IMR-90 (cell line): ENCODE measurements at regions not wholly inside any gene's neighbourhood (a gene's known extent, or its start where the extent isn't known, plus 50 kb on each side); places are given as distances from the start of the nearest gene placed in this dataset.

Experiments used
- ATAC-seq: fragments of 200-7000 bp; cut with Tn5 transposase; 2 replicates; pipeline ENCODE4 v1.9.1; 2020; ENCODE audit warnings: low read depth, mild to moderate bottlenecking, moderate library complexity
- BruUV-seq: library from RNA; stranded (reverse); fragments of 400-500 nt; replicated peaks from 2 replicates; lab custom pipeline; 2021; lab: Mats Ljungman, UMichigan
- CTCF ChIA-PET: fragments of 300-600 bp; formaldehyde crosslinking; extraction: SDS; loops from one replicate; lab custom pipeline; 2021; ENCODE audit warnings: antibody characterized with exemption; lab: Yijun Ruan, JAX
- POLR2A ChIA-PET: fragments of 300-600 bp; sonication (Branson Sonifier 250); formaldehyde crosslinking; loops from one replicate; lab custom pipeline; 2022; ENCODE audit warnings: antibody characterized with exemption; ENCODE audit not compliant: unreplicated experiment; lab: Charles Lee
- DNase-seq: peaks from one replicate; pipeline ENCODE4 v3.0.0; 2013
- H2AFZ ChIP-seq: replicated peaks from 2 replicates; pipeline ENCODE3; 2013; ENCODE audit warnings: low read length, mild to moderate bottlenecking; ENCODE audit not compliant: poor library complexity
- H2AK5ac ChIP-seq: 2 replicates; pipeline ENCODE4 v1.6.1; 2013; ENCODE audit warnings: low read depth, low read length, inconsistent platforms
- H2AK9ac ChIP-seq: replicated peaks from 2 replicates; pipeline ENCODE3; 2013; ENCODE audit warnings: mild to moderate bottlenecking, low read depth, low read length, moderate library complexity; ENCODE audit not compliant: poor library complexity
- H2BK120ac ChIP-seq: 2 replicates; pipeline ENCODE4 v1.6.1; 2013; ENCODE audit warnings: low read depth, low read length, inconsistent platforms
- H2BK15ac ChIP-seq: 3 replicates; pipeline ENCODE4 v1.6.1; 2013; ENCODE audit warnings: low read depth, low read length, inconsistent platforms
- H2BK20ac ChIP-seq: 2 replicates; pipeline ENCODE4 v1.6.1; 2013; ENCODE audit warnings: low read depth, mild to moderate bottlenecking, inconsistent platforms, low read length, moderate library complexity
- H2BK5ac ChIP-seq: 2 replicates; pipeline ENCODE4 v1.6.1; 2013; ENCODE audit warnings: mild to moderate bottlenecking, low read depth, low read length, inconsistent platforms; ENCODE audit not compliant: poor library complexity, severe bottlenecking
- H3K14ac ChIP-seq: replicated peaks from 2 replicates; pipeline ENCODE4 v1.6.1; 2013; ENCODE audit warnings: low read depth, low read length, inconsistent platforms
- H3K18ac ChIP-seq: 2 replicates; pipeline ENCODE4 v1.6.1; 2013; ENCODE audit warnings: low read depth, low read length, control low read depth
- H3K23ac ChIP-seq: 2 replicates; pipeline ENCODE4 v1.6.1; 2013; ENCODE audit warnings: low read depth, low read length, inconsistent platforms
- H3K27ac ChIP-seq: 2 replicates; pipeline ENCODE4 v1.5.1; 2013; ENCODE audit warnings: mild to moderate bottlenecking, control low read depth, low read length; ENCODE audit not compliant: insufficient read depth
- H3K27me3 ChIP-seq: 2 replicates; pipeline ENCODE4 v1.6.1; 2013; ENCODE audit warnings: low read length; ENCODE audit not compliant: control insufficient read depth, insufficient read depth
- H3K36me3 ChIP-seq: 2 replicates; pipeline ENCODE4 v1.6.1; 2013; ENCODE audit warnings: low read length, mixed read lengths; ENCODE audit not compliant: control insufficient read depth, insufficient read depth
- H3K4ac ChIP-seq: 2 replicates; pipeline ENCODE4 v1.6.1; 2013; ENCODE audit warnings: low read depth, low read length, inconsistent platforms
- H3K4me1 ChIP-seq: 2 replicates; pipeline ENCODE4 v1.6.1; 2013; ENCODE audit warnings: low read length, mixed read lengths; ENCODE audit not compliant: control insufficient read depth, insufficient read depth
- H3K4me2 ChIP-seq: 2 replicates; pipeline ENCODE4 v1.6.1; 2013; ENCODE audit warnings: low read depth, mild to moderate bottlenecking, control low read depth, low read length, moderate library complexity
- H3K4me3 ChIP-seq: 2 replicates; pipeline ENCODE4 v1.5.1; 2013; ENCODE audit warnings: low read depth, mild to moderate bottlenecking, control low read depth, low read length, moderate library complexity; ENCODE audit not compliant: insufficient read depth
- H3K56ac ChIP-seq: 2 replicates; pipeline ENCODE4 v1.6.1; 2013; ENCODE audit warnings: low read length, inconsistent platforms; ENCODE audit not compliant: insufficient read depth; ENCODE audit errors: extremely low read depth
- H3K79me1 ChIP-seq, 2 experiments: 2 replicates each; pipeline ENCODE4 v1.6.1; 2013; ENCODE audit warnings: low read length in 2 of 2, inconsistent platforms in 1 of 2, low read depth in 1 of 2
- H3K9ac ChIP-seq: 2 replicates; pipeline ENCODE4 v1.6.1; 2013; ENCODE audit warnings: low read depth, low read length, control low read depth
- H3K9me1 ChIP-seq: 2 replicates; pipeline ENCODE4 v1.6.1; 2013; ENCODE audit warnings: low read length, inconsistent platforms; ENCODE audit not compliant: insufficient read depth
- H3K9me3 ChIP-seq: 2 replicates; pipeline ENCODE4 v1.6.1; 2013; ENCODE audit warnings: low read length; ENCODE audit not compliant: control insufficient read depth, insufficient read depth
- H4K20me1 ChIP-seq: 2 replicates; pipeline ENCODE4 v1.6.1; 2013; ENCODE audit warnings: low read length, inconsistent platforms; ENCODE audit not compliant: insufficient read depth
- H4K5ac ChIP-seq: 2 replicates; pipeline ENCODE4 v1.6.1; 2013; ENCODE audit warnings: mild to moderate bottlenecking, low read depth, low read length, control low read depth
- H4K8ac ChIP-seq, 2 experiments: 2 replicates each; pipeline ENCODE4 v1.6.1; 2013; ENCODE audit warnings: low read depth in 2 of 2, low read length in 2 of 2, control low read depth in 1 of 2, inconsistent platforms in 1 of 2
- H4K91ac ChIP-seq: 2 replicates; pipeline ENCODE4 v1.6.1; 2013; ENCODE audit warnings: low read depth, low read length, inconsistent platforms; ENCODE audit not compliant: insufficient read depth
- BHLHE40 ChIP-seq: fragments of 150-350 bp; IDR thresholded peaks from 2 replicates; pipeline ENCODE4 v1.6.1; 2016; ENCODE audit warnings: mild to moderate bottlenecking, low read depth, low read length
- FOS ChIP-seq: fragments of 150-350 bp; IDR thresholded peaks from 2 replicates; pipeline ENCODE4 v1.6.1; 2016; ENCODE audit warnings: low read depth, low read length
- MAFK ChIP-seq: IDR thresholded peaks from 2 replicates; pipeline ENCODE4 v1.6.1; 2012; ENCODE audit warnings: low read depth, low read length, improper control_type of control experiment
- MXI1 ChIP-seq: IDR thresholded peaks from 2 replicates; pipeline ENCODE4 v1.6.1; 2012; ENCODE audit warnings: low read depth, mild to moderate bottlenecking, low read length, moderate library complexity, borderline replicate concordance
- RCOR1 ChIP-seq: IDR thresholded peaks from 2 replicates; pipeline ENCODE4 v1.6.1; 2012; ENCODE audit warnings: mild to moderate bottlenecking, low read length, improper control_type of control experiment; ENCODE audit not compliant: insufficient replicate concordance
- WGBS, 2 experiments: methylation state at CpG; one replicate each; pipeline versions ENCODE4 v1.1.5 to v1.1.7; 2013; ENCODE audit warnings: missing lambda C conversion rate in 2 of 2; ENCODE audit not compliant: insufficient read length in 1 of 2; ENCODE audit errors: extremely low coverage in 2 of 2; 5-methylcytosine and 5-hydroxymethylcytosine counted together
- dilution Hi-C: fragments of 300-500 bp; cut with HindIII; formaldehyde crosslinking; loops from one replicate; pipeline ENCODE4 v1.14.3; 2018; ENCODE audit warnings: low sequenced_read_pairs; ENCODE audit not compliant: unreplicated experiment
- in situ Hi-C: fragments of 300-500 bp; cut with MboI; formaldehyde crosslinking; loops from 3 replicates; pipeline ENCODE4 v1.14.3; 2019; ENCODE audit warnings: low sequenced_read_pairs, inconsistent platforms, mixed read lengths
- intact Hi-C: fragments of 100-400 bp; cut with micrococcal nuclease; formaldehyde crosslinking; loops from 2 replicates; pipeline ENCODE4 v1.10.0; 2022
- TF ChIP-seq, protein P1 (sequence below): conservative IDR thresholded peaks from 2 replicates; pipeline ENCODE4 v1.5.1; 2012; ENCODE audit warnings: mild to moderate bottlenecking, low read depth, low read length, improper control_type of control experiment

GRCh38 chr2:8578335-8579244 lies 103.3 kb upstream of the ID2 start:
- Histone ChIP-seq H3K36me3 (no peaks in the 10 kb centered on the region), H4K5ac (no peak overlapping the region), H3K27me3 (no peaks in the 10 kb centered on the region), H2BK20ac (no peak overlapping the region), H3K18ac (no peak overlapping the region), H2BK120ac (no peak overlapping the region), H3K23ac (no peak overlapping the region), H2AK9ac (no peak overlapping the region), H3K9me1 (peaks cover 4% of the 10 kb centered on the region; the same call in 1 of the 2 replicates), H3K27ac (no peak overlapping the region), H3K14ac (no peak overlapping the region), H3K4me1 (peaks cover 7% of the 10 kb centered on the region; the same call in 1 of the 2 replicates), H3K9me3 (no peaks in the 10 kb centered on the region), H3K4me3 (no peak overlapping the region), H2BK5ac (no peak overlapping the region), H4K91ac (no peak overlapping the region), H4K8ac (no peak overlapping the region), H3K4me2 (no peak overlapping the region), H2BK15ac (no peak overlapping the region), H4K20me1 (no peaks in the 10 kb centered on the region), H3K9ac (no peak overlapping the region), H2AK5ac (no peak overlapping the region), H3K4ac (no peak overlapping the region), H3K79me1 (no peaks in the 10 kb centered on the region), H3K56ac (no peak overlapping the region), H2AFZ (no peak overlapping the region)
- WGBS, 2 experiments: 91% methylated on average over 12 of the region's 19 CpGs; no CpG with 5 or more reads in 1 of the 2 experiments
- intact Hi-C loops: no loop called here
- no peak for ATAC-seq
- ChIA-PET POLR2A (no interaction called here), CTCF (no interaction called here)
- dilution Hi-C loops: no loop called here
- in situ Hi-C loops: no loop called here
- BruUV-seq: no TSS peak
- peak; percentile 44 for DNase-seq
- TF ChIP-seq MXI1 (no peak), MAFK (no peak), RCOR1 (no peak), FOS (no peak), BHLHE40 (no peak)
- TF ChIP-seq, protein P1, sequence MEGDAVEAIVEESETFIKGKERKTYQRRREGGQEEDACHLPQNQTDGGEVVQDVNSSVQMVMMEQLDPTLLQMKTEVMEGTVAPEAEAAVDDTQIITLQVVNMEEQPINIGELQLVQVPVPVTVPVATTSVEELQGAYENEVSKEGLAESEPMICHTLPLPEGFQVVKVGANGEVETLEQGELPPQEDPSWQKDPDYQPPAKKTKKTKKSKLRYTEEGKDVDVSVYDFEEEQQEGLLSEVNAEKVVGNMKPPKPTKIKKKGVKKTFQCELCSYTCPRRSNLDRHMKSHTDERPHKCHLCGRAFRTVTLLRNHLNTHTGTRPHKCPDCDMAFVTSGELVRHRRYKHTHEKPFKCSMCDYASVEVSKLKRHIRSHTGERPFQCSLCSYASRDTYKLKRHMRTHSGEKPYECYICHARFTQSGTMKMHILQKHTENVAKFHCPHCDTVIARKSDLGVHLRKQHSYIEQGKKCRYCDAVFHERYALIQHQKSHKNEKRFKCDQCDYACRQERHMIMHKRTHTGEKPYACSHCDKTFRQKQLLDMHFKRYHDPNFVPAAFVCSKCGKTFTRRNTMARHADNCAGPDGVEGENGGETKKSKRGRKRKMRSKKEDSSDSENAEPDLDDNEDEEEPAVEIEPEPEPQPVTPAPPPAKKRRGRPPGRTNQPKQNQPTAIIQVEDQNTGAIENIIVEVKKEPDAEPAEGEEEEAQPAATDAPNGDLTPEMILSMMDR: no peak
